HG03060 (cell line): ENCODE measurements at regions not wholly inside any gene's neighbourhood (a gene's known extent, or its start where the extent isn't known, plus 50 kb on each side); places are given as distances from the start of the nearest gene placed in this dataset.

ENCODE experiments used
- ATAC-seq: cut with Tn5 transposase; IDR thresholded peaks from one replicate; pipeline ENCODE4 v1.9.1; 2021; ENCODE audit warnings: low read depth, moderate number of reproducible peaks; ENCODE audit not compliant: unreplicated experiment

GRCh38 chr13:107238262-107238981 is 670.5 kb upstream of the ARGLU1 start:
- ATAC-seq, result no peak

GRCh38 chr13:107234319-107235073 is 666.6 kb upstream of the ARGLU1 start:
- ATAC-seq, result no peak

GRCh38 chr13:107233541-107233940 is 665.6 kb upstream of the ARGLU1 start:
- ATAC-seq, result no peak

GRCh38 chr13:107231944-107232343 is 664.0 kb upstream of the ARGLU1 start:
- no peak for ATAC-seq

- no peak for ATAC-seq
These were observed 655.9 kb upstream of the ARGLU1 start for GRCh38 chr13:107223867-107224266.

- ATAC-seq, result no peak
These were observed 654.7 kb upstream of the ARGLU1 start for GRCh38 chr13:107222597-107222996.

- no peak for ATAC-seq
These were observed 652.3 kb upstream of the ARGLU1 start for GRCh38 chr13:107220245-107220644.

- ATAC-seq, result no peak
These were observed 649.3 kb upstream of the ARGLU1 start for GRCh38 chr13:107217251-107217650.

- ATAC-seq, result no peak
These were observed 648.3 kb upstream of the ARGLU1 start for GRCh38 chr13:107216046-107216755.

- ATAC-seq, result peak; percentile 94
These were observed 643.1 kb upstream of the ARGLU1 start for GRCh38 chr13:107211073-107211472.

- ATAC-seq, result no peak
These were observed 642.7 kb upstream of the ARGLU1 start for GRCh38 chr13:107210723-107211030.

- no peak for ATAC-seq
These were observed 642.1 kb upstream of the ARGLU1 start for GRCh38 chr13:107209824-107210722.

- ATAC-seq, result no peak
These were observed 641.0 kb upstream of the ARGLU1 start for GRCh38 chr13:107208889-107209288.

GRCh38 chr13:107205318-107206104 is 637.6 kb upstream of the ARGLU1 start:
- ATAC-seq, result peak; percentile 91

- ATAC-seq, result no peak
These were observed 635.4 kb upstream of the ARGLU1 start for GRCh38 chr13:107203146-107203847.

- ATAC-seq, result no peak
These were observed 634.6 kb upstream of the ARGLU1 start for GRCh38 chr13:107202371-107203023.

- no peak for ATAC-seq
These were observed 632.6 kb upstream of the ARGLU1 start for GRCh38 chr13:107200491-107200890.

- no peak for ATAC-seq
These were observed 624.4 kb upstream of the ARGLU1 start for GRCh38 chr13:107192289-107192688.

- no peak for ATAC-seq
These were observed 622.1 kb upstream of the ARGLU1 start for GRCh38 chr13:107190065-107190464.
